Breast epithelium (tissue), 3 donors: ENCODE measurements at regions not wholly inside any gene's neighbourhood (a gene's known extent, or its start where the extent isn't known, plus 50 kb on each side); places are given as distances from the start of the nearest gene placed in this dataset.
"Not testable (repeated sequence)": the region's sequence is repeated elsewhere in the genome, so short reads cannot be mapped to it uniquely, and the experiment has no call there.

ENCODE experiments used
- CTCF ChIP-seq, 3 donors: fragments of 450-650 bp; IDR thresholded peaks; one replicate each; pipeline ENCODE4 v1.5.1; 2016 to 2017; ENCODE audit warnings: antibody characterized with exemption in 3 of 3, mild to moderate bottlenecking in 3 of 3, moderate library complexity in 3 of 3
- POLR2A ChIP-seq: fragments of 450-650 bp; IDR thresholded peaks from one replicate; pipeline ENCODE4 v1.6.1; 2016; ENCODE audit warnings: antibody characterized with exemption, mild to moderate bottlenecking, moderate library complexity
- POLR2AphosphoS5 ChIP-seq, 3 donors: sonication (generic); formaldehyde crosslinking; IDR thresholded peaks; one replicate each; pipeline ENCODE4 v1.6.1; 2017; ENCODE audit warnings: antibody characterized with exemption in 3 of 3

- not testable (repeated sequence) for TF ChIP-seq CTCF (IDR thresholded peaks at IDR 0.05); POLR2A; POLR2AphosphoS5 (IDR thresholded peaks at IDR 0.05)
Observed at GRCh38 chr1:61544870-61545269, 180.1 kb downstream of the TM2D1 start.
